ENCODE measurements at regions not wholly inside any gene's neighbourhood (a gene's known extent, or its start where the extent isn't known, plus 50 kb on each side); places are given as distances from the start of the nearest gene placed in this dataset.

GRCh38 chr18:10009321-10010144 is 95.7 kb downstream of the VAPA start:
- WGBS (ENCODE audit: insufficient coverage, insufficient read length) = no CpG with 5 or more reads among the region's 28 CpGs
- Histone ChIP-seq H3K4me1 (ENCODE audit: control insufficient read depth, insufficient read depth, low read length) (no peaks in the 10 kb centered on the region), H3K9me3 (ENCODE audit: control insufficient read depth, insufficient read depth, low read length) (no peaks in the 10 kb centered on the region), H3K36me3 (ENCODE audit: control insufficient read depth, insufficient read depth, low read length) (no peaks in the 10 kb centered on the region), H3K27ac (ENCODE audit: low read length) (no peak overlapping the region), H3K27me3 (ENCODE audit: control insufficient read depth, insufficient read depth, low read length) (no peaks in the 10 kb centered on the region), H3K4me3 (ENCODE audit: low read length) (no peak overlapping the region)
- DNase-seq (ENCODE audit: low read depth, low spot score) = no peak

- no peak overlapping the region for H3K4me3 ChIP-seq (ENCODE audit: low read length)
- no CpG with 5 or more reads among the region's 6 CpGs for WGBS (ENCODE audit: insufficient coverage, insufficient read length)
- no peaks in the 10 kb centered on the region for H3K36me3 ChIP-seq (ENCODE audit: control insufficient read depth, insufficient read depth, low read length)
- no peak overlapping the region for H3K27ac ChIP-seq (ENCODE audit: low read length)
- no peaks in the 10 kb centered on the region for H3K9me3 ChIP-seq (ENCODE audit: control insufficient read depth, insufficient read depth, low read length)
- H3K27me3 ChIP-seq (ENCODE audit: control insufficient read depth, insufficient read depth, low read length) = no peaks in the 10 kb centered on the region
- H3K4me1 ChIP-seq (ENCODE audit: control insufficient read depth, insufficient read depth, low read length) = no peaks in the 10 kb centered on the region
- DNase-seq (ENCODE audit: low read depth, low spot score) = no peak
These were observed 96.8 kb downstream of the VAPA start for GRCh38 chr18:10010611-10011015.

GRCh38 chr18:10011061-10011460 is 97.2 kb downstream of the VAPA start:
- whole genome bisulfite sequencing (ENCODE audit: insufficient coverage, insufficient read length) = no CpG with 5 or more reads among the region's 4 CpGs
- Histone ChIP-seq H3K9me3 (ENCODE audit: control insufficient read depth, insufficient read depth, low read length) (no peaks in the 10 kb centered on the region), H3K4me3 (ENCODE audit: low read length) (no peak overlapping the region), H3K27me3 (ENCODE audit: control insufficient read depth, insufficient read depth, low read length) (no peaks in the 10 kb centered on the region), H3K4me1 (ENCODE audit: control insufficient read depth, insufficient read depth, low read length) (no peaks in the 10 kb centered on the region), H3K27ac (ENCODE audit: low read length) (no peak overlapping the region), H3K36me3 (ENCODE audit: control insufficient read depth, insufficient read depth, low read length) (no peaks in the 10 kb centered on the region)
- no peak for DNase-seq (ENCODE audit: low read depth, low spot score)

GRCh38 chr18:10011751-10012150 is 97.9 kb downstream of the VAPA start:
- no peaks in the 10 kb centered on the region for H3K27me3 ChIP-seq (ENCODE audit: control insufficient read depth, insufficient read depth, low read length)
- H3K9me3 ChIP-seq (ENCODE audit: control insufficient read depth, insufficient read depth, low read length) = no peaks in the 10 kb centered on the region
- H3K4me1 ChIP-seq (ENCODE audit: control insufficient read depth, insufficient read depth, low read length) = no peaks in the 10 kb centered on the region
- no peak for DNase-seq (ENCODE audit: low read depth, low spot score)
- H3K27ac ChIP-seq (ENCODE audit: low read length) = no peak overlapping the region
- H3K36me3 ChIP-seq (ENCODE audit: control insufficient read depth, insufficient read depth, low read length) = no peaks in the 10 kb centered on the region
- WGBS (ENCODE audit: insufficient coverage, insufficient read length) = no CpG with 5 or more reads among the region's 2 CpGs
- H3K4me3 ChIP-seq (ENCODE audit: low read length) = no peak overlapping the region

GRCh38 chr18:10012526-10012925 is 98.7 kb downstream of the VAPA start:
- no peaks in the 10 kb centered on the region for H3K9me3 ChIP-seq (ENCODE audit: control insufficient read depth, insufficient read depth, low read length)
- no peak overlapping the region for H3K27ac ChIP-seq (ENCODE audit: low read length)
- H3K4me3 ChIP-seq (ENCODE audit: low read length) = no peak overlapping the region
- no peaks in the 10 kb centered on the region for H3K27me3 ChIP-seq (ENCODE audit: control insufficient read depth, insufficient read depth, low read length)
- no peaks in the 10 kb centered on the region for H3K4me1 ChIP-seq (ENCODE audit: control insufficient read depth, insufficient read depth, low read length)
- DNase-seq (ENCODE audit: low read depth, low spot score) = no peak
- no CpG with 5 or more reads among the region's 4 CpGs for WGBS (ENCODE audit: insufficient coverage, insufficient read length)
- H3K36me3 ChIP-seq (ENCODE audit: control insufficient read depth, insufficient read depth, low read length) = no peaks in the 10 kb centered on the region

GRCh38 chr18:10013621-10014543 is 100.1 kb downstream of the VAPA start:
- Histone ChIP-seq H3K9me3 (ENCODE audit: control insufficient read depth, insufficient read depth, low read length) (no peaks in the 10 kb centered on the region), H3K27me3 (ENCODE audit: control insufficient read depth, insufficient read depth, low read length) (no peaks in the 10 kb centered on the region), H3K27ac (ENCODE audit: low read length) (no peak overlapping the region), H3K4me3 (ENCODE audit: low read length) (no peak overlapping the region), H3K4me1 (ENCODE audit: control insufficient read depth, insufficient read depth, low read length) (no peaks in the 10 kb centered on the region), H3K36me3 (ENCODE audit: control insufficient read depth, insufficient read depth, low read length) (no peaks in the 10 kb centered on the region)
- DNase-seq (ENCODE audit: low read depth, low spot score) = no peak
- WGBS (ENCODE audit: insufficient coverage, insufficient read length) = no CpG with 5 or more reads among the region's 17 CpGs

GRCh38 chr18:10015288-10015701 is 101.5 kb downstream of the VAPA start:
- DNase-seq (ENCODE audit: low read depth, low spot score) = no peak
- Histone ChIP-seq H3K9me3 (ENCODE audit: control insufficient read depth, insufficient read depth, low read length) (no peaks in the 10 kb centered on the region), H3K4me1 (ENCODE audit: control insufficient read depth, insufficient read depth, low read length) (no peaks in the 10 kb centered on the region), H3K4me3 (ENCODE audit: low read length) (no peak overlapping the region), H3K27me3 (ENCODE audit: control insufficient read depth, insufficient read depth, low read length) (no peaks in the 10 kb centered on the region), H3K27ac (ENCODE audit: low read length) (no peak overlapping the region), H3K36me3 (ENCODE audit: control insufficient read depth, insufficient read depth, low read length) (no peaks in the 10 kb centered on the region)
- WGBS (ENCODE audit: insufficient coverage, insufficient read length) = no CpG with 5 or more reads among the region's 9 CpGs

- no peak for DNase-seq (ENCODE audit: low read depth, low spot score)
- no peaks in the 10 kb centered on the region for H3K4me1 ChIP-seq (ENCODE audit: control insufficient read depth, insufficient read depth, low read length)
- H3K36me3 ChIP-seq (ENCODE audit: control insufficient read depth, insufficient read depth, low read length) = no peaks in the 10 kb centered on the region
- no peak overlapping the region for H3K27ac ChIP-seq (ENCODE audit: low read length)
- no peaks in the 10 kb centered on the region for H3K27me3 ChIP-seq (ENCODE audit: control insufficient read depth, insufficient read depth, low read length)
- no peak overlapping the region for H3K4me3 ChIP-seq (ENCODE audit: low read length)
- H3K9me3 ChIP-seq (ENCODE audit: control insufficient read depth, insufficient read depth, low read length) = no peaks in the 10 kb centered on the region
- no CpG with 5 or more reads among the region's 7 CpGs for WGBS (ENCODE audit: insufficient coverage, insufficient read length)
These were observed 102.4 kb downstream of the VAPA start for GRCh38 chr18:10015941-10016819.

- Histone ChIP-seq H3K4me3 (ENCODE audit: low read length) (no peak overlapping the region), H3K4me1 (ENCODE audit: control insufficient read depth, insufficient read depth, low read length) (no peaks in the 10 kb centered on the region), H3K27ac (ENCODE audit: low read length) (no peak overlapping the region), H3K36me3 (ENCODE audit: control insufficient read depth, insufficient read depth, low read length) (no peaks in the 10 kb centered on the region), H3K27me3 (ENCODE audit: control insufficient read depth, insufficient read depth, low read length) (no peaks in the 10 kb centered on the region), H3K9me3 (ENCODE audit: control insufficient read depth, insufficient read depth, low read length) (no peaks in the 10 kb centered on the region)
- no peak for DNase-seq (ENCODE audit: low read depth, low spot score)
- no CpG with 5 or more reads among the region's 2 CpGs for WGBS (ENCODE audit: insufficient coverage, insufficient read length)
These were observed 103.2 kb downstream of the VAPA start for GRCh38 chr18:10017043-10017442.

GRCh38 chr18:10018289-10018688 is 104.5 kb downstream of the VAPA start:
- Histone ChIP-seq H3K9me3 (ENCODE audit: control insufficient read depth, insufficient read depth, low read length) (no peaks in the 10 kb centered on the region), H3K36me3 (ENCODE audit: control insufficient read depth, insufficient read depth, low read length) (no peaks in the 10 kb centered on the region), H3K27ac (ENCODE audit: low read length) (no peak overlapping the region), H3K4me3 (ENCODE audit: low read length) (no peak overlapping the region), H3K27me3 (ENCODE audit: control insufficient read depth, insufficient read depth, low read length) (no peaks in the 10 kb centered on the region), H3K4me1 (ENCODE audit: control insufficient read depth, insufficient read depth, low read length) (no peaks in the 10 kb centered on the region)
- WGBS (ENCODE audit: insufficient coverage, insufficient read length) = no CpG with 5 or more reads among the region's 5 CpGs
- no peak for DNase-seq (ENCODE audit: low read depth, low spot score)
